H9 (cell line): ENCODE measurements at regions not wholly inside any gene's neighbourhood (a gene's known extent, or its start where the extent isn't known, plus 50 kb on each side); places are given as distances from the start of the nearest gene placed in this dataset.

Experiments
- DNase-seq: peaks from one replicate; pipeline ENCODE4 v3.0.0-alpha.2; 2017
- H2AFZ ChIP-seq: one replicate; pipeline ENCODE4 v1.6.1; 2013; ENCODE audit warnings: mild to moderate bottlenecking, low read length, control low read depth, moderate library complexity
- H2AK5ac ChIP-seq: 2 replicates; pipeline ENCODE4 v1.6.1; 2013; ENCODE audit warnings: low read length, control low read depth, mixed read lengths; ENCODE audit not compliant: insufficient read length
- H2BK120ac ChIP-seq: one replicate; pipeline ENCODE4 v1.6.1; 2013; ENCODE audit warnings: low read depth, mild to moderate bottlenecking, low read length, control low read depth, inconsistent platforms; ENCODE audit not compliant: poor library complexity, severe bottlenecking
- H2BK12ac ChIP-seq: 2 replicates; pipeline ENCODE4 v1.6.1; 2013; ENCODE audit warnings: low read length, control low read depth, mixed read lengths, low read depth; ENCODE audit not compliant: insufficient read length
- H2BK15ac ChIP-seq: 2 replicates; pipeline ENCODE4 v1.6.1; 2013; ENCODE audit warnings: low read depth, low read length, control low read depth
- H2BK20ac ChIP-seq: one replicate; pipeline ENCODE4 v1.6.1; 2013; ENCODE audit warnings: low read depth, mild to moderate bottlenecking, low read length, control low read depth, inconsistent platforms; ENCODE audit not compliant: poor library complexity, severe bottlenecking
- H2BK5ac ChIP-seq: 2 replicates; pipeline ENCODE4 v1.6.1; 2013; ENCODE audit warnings: low read length, control low read depth, mixed read lengths; ENCODE audit not compliant: insufficient read length
- H3K14ac ChIP-seq: 2 replicates; pipeline ENCODE4 v1.6.1; 2013; ENCODE audit warnings: low read length, control low read depth; ENCODE audit not compliant: insufficient read depth
- H3K18ac ChIP-seq: 2 replicates; pipeline ENCODE4 v1.6.1; 2013; ENCODE audit warnings: low read depth, mild to moderate bottlenecking, mixed read lengths, low read length, control low read depth; ENCODE audit not compliant: insufficient read length
- H3K23ac ChIP-seq: 2 replicates; pipeline ENCODE4 v1.6.1; 2013; ENCODE audit warnings: low read length, control low read depth, mixed read lengths, low read depth; ENCODE audit not compliant: insufficient read length
- H3K23me2 ChIP-seq: 2 replicates; pipeline ENCODE4 v1.6.1; 2013; ENCODE audit warnings: low read depth, mild to moderate bottlenecking, mixed read lengths, low read length, control low read depth; ENCODE audit not compliant: insufficient read length, poor library complexity, severe bottlenecking
- H3K27ac ChIP-seq: 2 replicates; pipeline ENCODE4 v1.5.1; 2013; ENCODE audit warnings: low read length, control low read depth, mixed read lengths, low read depth; ENCODE audit not compliant: insufficient read length
- H3K27me3 ChIP-seq: 2 replicates; pipeline ENCODE4 v1.6.1; 2013; ENCODE audit warnings: low read length, control low read depth, inconsistent platforms; ENCODE audit not compliant: insufficient read depth
- H3K4ac ChIP-seq: 2 replicates; pipeline ENCODE4 v1.6.1; 2013; ENCODE audit warnings: low read depth, mild to moderate bottlenecking, control low read depth, inconsistent platforms, low read length, moderate library complexity
- H3K4me1 ChIP-seq: 2 replicates; pipeline ENCODE4 v1.6.1; 2013; ENCODE audit warnings: low read length, control low read depth, inconsistent platforms; ENCODE audit not compliant: insufficient read depth
- H3K4me2 ChIP-seq: 2 replicates; pipeline ENCODE4 v1.6.1; 2013; ENCODE audit warnings: low read length, control low read depth, mixed read lengths; ENCODE audit not compliant: insufficient read length, insufficient read depth
- H3K56ac ChIP-seq: 2 replicates; pipeline ENCODE4 v1.6.1; 2013; ENCODE audit warnings: low read depth, mild to moderate bottlenecking, mixed read lengths, low read length, control low read depth; ENCODE audit not compliant: insufficient read length
- H3K79me1 ChIP-seq: 2 replicates; pipeline ENCODE4 v1.6.1; 2013; ENCODE audit warnings: low read depth, mild to moderate bottlenecking, moderate library complexity, low read length, control low read depth, inconsistent platforms; ENCODE audit not compliant: insufficient read depth, poor library complexity, severe bottlenecking
- H3K79me2 ChIP-seq: 2 replicates; pipeline ENCODE4 v1.6.1; 2013; ENCODE audit warnings: low read length, control low read depth, inconsistent platforms; ENCODE audit not compliant: insufficient read depth
- H3K9ac ChIP-seq: 2 replicates; pipeline ENCODE4 v1.6.1; 2013; ENCODE audit warnings: low read length, control low read depth, mixed read lengths; ENCODE audit not compliant: insufficient read length; ENCODE audit errors: extremely low read depth
- H3K9me3 ChIP-seq: one replicate; pipeline ENCODE4 v1.6.1; 2013; ENCODE audit warnings: low read depth, low read length, inconsistent platforms; ENCODE audit not compliant: control insufficient read depth
- H3T11ph ChIP-seq: one replicate; pipeline ENCODE4 v1.6.1; 2013; ENCODE audit warnings: mild to moderate bottlenecking, low read length, control low read depth, inconsistent platforms
- H4K20me1 ChIP-seq: one replicate; pipeline ENCODE4 v1.6.1; 2013; ENCODE audit not compliant: control insufficient read depth, insufficient read length, insufficient read depth
- H4K5ac ChIP-seq: 2 replicates; pipeline ENCODE4 v1.6.1; 2013; ENCODE audit warnings: low read depth, mild to moderate bottlenecking, mixed read lengths, low read length, control low read depth; ENCODE audit not compliant: insufficient read length
- H4K8ac ChIP-seq: replicated peaks from 2 replicates; pipeline ENCODE4 v1.6.1; 2013; ENCODE audit warnings: low read length, control low read depth, mixed read lengths, low read depth; ENCODE audit not compliant: insufficient read length
- H4K91ac ChIP-seq: 2 replicates; pipeline ENCODE4 v1.6.1; 2013; ENCODE audit warnings: low read depth, mild to moderate bottlenecking, moderate library complexity, mixed read lengths, low read length, control low read depth; ENCODE audit not compliant: insufficient read length
- H3K27ac Mint-ChIP-seq, 3 experiments: 2 replicates in 2 of 3; 3 replicates in 1 of 3; pipeline ENCODE4 v1.8.0; 2020 to 2021; ENCODE audit warnings: mixed read lengths in 3 of 3, mild to moderate bottlenecking in 1 of 3, moderate library complexity in 1 of 3
- H3K27me3 Mint-ChIP-seq: 2 replicates; pipeline ENCODE4 v1.8.0; 2021; ENCODE audit warnings: low read depth, mild to moderate bottlenecking, moderate library complexity, mixed read lengths
- H3K36me3 Mint-ChIP-seq, 3 experiments: 2 replicates in 2 of 3; 3 replicates in 1 of 3; pipeline ENCODE4 v1.8.0; 2020 to 2021; ENCODE audit warnings: low read depth in 3 of 3, mixed read lengths in 3 of 3; ENCODE audit not compliant: insufficient read depth in 1 of 3
- H3K4me1 Mint-ChIP-seq, 2 experiments: 2 replicates each; pipeline ENCODE4 v1.8.0; 2020; ENCODE audit warnings: mixed read lengths in 2 of 2
- H3K4me3 Mint-ChIP-seq, 2 experiments: 2 replicates in 1 of 2; 3 replicates in 1 of 2; pipeline ENCODE4 v1.8.0; 2020 to 2021; ENCODE audit warnings: mild to moderate bottlenecking in 2 of 2, mixed read lengths in 2 of 2, moderate library complexity in 1 of 2
- H3K9me3 Mint-ChIP-seq, 2 experiments: 2 replicates in 1 of 2; 3 replicates in 1 of 2; pipeline ENCODE4 v1.8.0; 2020; ENCODE audit warnings: mild to moderate bottlenecking in 2 of 2, mixed read lengths in 2 of 2, moderate library complexity in 1 of 2
- CTCF ChIP-seq: fragments of 200-600 bp; sonication (generic); conservative IDR thresholded peaks from 3 replicates; pipeline ENCODE4 v1.8.0; 2021; ENCODE audit warnings: antibody characterized with exemption, mild to moderate bottlenecking
- WGBS: extraction: QIAGEN DNeasy Blood & Tissue Kit; methylation state at CpG from one replicate; pipeline ENCODE4 v1.1.7; 2013; ENCODE audit warnings: missing lambda C conversion rate, low lambda C conversion rate, mixed read lengths; ENCODE audit not compliant: insufficient read length; ENCODE audit errors: extremely low coverage; 5-methylcytosine and 5-hydroxymethylcytosine counted together

GRCh38 chr20:62566771-62567170 is 75.5 kb upstream of the SLCO4A1 start:
- DNase-seq: no peak
- Mint-ChIP-seq H3K27ac (no peak overlapping the region), H3K9me3 (peaks cover 0 to 3% of the 10 kb centered on the region in 2 experiments; a peak in 2 of 5 replicates), H3K4me1 (peaks cover 0 to 11% of the 10 kb centered on the region in 2 experiments; a peak in 2 of 4 replicates), H3K4me3 (no peak overlapping the region), H3K36me3 (no peaks in the 10 kb centered on the region), H3K27me3 (no peaks in the 10 kb centered on the region; the same call in 1 of the 2 replicates)
- no peak overlapping the region for H3K9ac ChIP-seq
- no peaks in the 10 kb centered on the region for H3K4me1 ChIP-seq
- no peak overlapping the region for H2BK15ac ChIP-seq
- peaks cover 6% of the 10 kb centered on the region for H4K20me1 ChIP-seq
- no peak overlapping the region for H3K23ac ChIP-seq
- WGBS: no CpG with 5 or more reads among the region's 18 CpGs
- H3K23me2 ChIP-seq: no peaks in the 10 kb centered on the region
- no peak overlapping the region for H3K56ac ChIP-seq
- H2BK12ac ChIP-seq: no peak overlapping the region
- H4K8ac ChIP-seq: no peak overlapping the region
- H4K5ac ChIP-seq: no peak overlapping the region
- no peak for TF ChIP-seq CTCF
- no peaks in the 10 kb centered on the region for H3K27me3 ChIP-seq
- H3K4me2 ChIP-seq: no peak overlapping the region
- no peaks in the 10 kb centered on the region for H3K79me1 ChIP-seq
- no peak overlapping the region for H2AK5ac ChIP-seq
- H3K18ac ChIP-seq: no peak overlapping the region
- no peak overlapping the region for H3K14ac ChIP-seq
- H2BK120ac ChIP-seq: no peak overlapping the region
- H3K27ac ChIP-seq: no peak overlapping the region
- no peak overlapping the region for H3K4ac ChIP-seq
- no peak overlapping the region for H4K91ac ChIP-seq
- H2AFZ ChIP-seq: no peak overlapping the region
- no peak overlapping the region for H3T11ph ChIP-seq
- no peak overlapping the region for H2BK5ac ChIP-seq
- no peaks in the 10 kb centered on the region for H3K9me3 ChIP-seq
- no peaks in the 10 kb centered on the region for H3K79me2 ChIP-seq
- no peak overlapping the region for H2BK20ac ChIP-seq
